AG04450 (cell line): ENCODE measurements at regions not wholly inside any gene's neighbourhood (a gene's known extent, or its start where the extent isn't known, plus 50 kb on each side); places are given as distances from the start of the nearest gene placed in this dataset. TPM values are rescaled to one million over a fixed set of nuclear protein-coding genes. Genes with fewer than 3 reads are reported as not detected.
"Not testable (repeated sequence)": the region's sequence is repeated elsewhere in the genome, so short reads cannot be mapped to it uniquely, and the experiment has no call there.

ENCODE experiments used
- CTCF ChIA-PET: fragments of 300-600, 350-600 bp; formaldehyde crosslinking; extraction: SDS; loops from one replicate; lab custom pipeline; 2022; ENCODE audit warnings: antibody characterized with exemption, inconsistent platforms; lab: Charles Lee
- POLR2A ChIA-PET: fragments of 350-600 bp; formaldehyde crosslinking; extraction: SDS; loops from one replicate; lab custom pipeline; 2021; ENCODE audit warnings: antibody characterized with exemption, inconsistent platforms; lab: Yijun Ruan, JAX
- DNase-seq: peaks from one replicate; pipeline ENCODE4 v3.0.0-alpha.2; 2011; ENCODE audit warnings: low read depth, low spot score
- H3K27ac ChIP-seq: one replicate; pipeline ENCODE4 v1.5.1; 2012; ENCODE audit warnings: low read depth, low read length, control low read depth
- H3K27me3 ChIP-seq: one replicate; pipeline ENCODE4 v1.6.0; 2012; ENCODE audit warnings: low read length; ENCODE audit not compliant: control insufficient read depth, insufficient read depth
- H3K4me3 ChIP-seq: 2 replicates; pipeline ENCODE4 v1.5.1; 2011; ENCODE audit warnings: mild to moderate bottlenecking, low read depth, low read length, control low read depth
- H3K9me3 ChIP-seq: 2 replicates; pipeline ENCODE4 v1.5.1; 2012; ENCODE audit warnings: low read length; ENCODE audit not compliant: control insufficient read depth, insufficient read depth
- CTCF ChIP-seq: IDR thresholded peaks from 2 replicates; pipeline ENCODE4 v1.5.1; 2011; ENCODE audit warnings: low read depth, low read length, control low read depth, inconsistent platforms
- small RNA-seq: library from RNA; depleted of rRNA; stranded (forward); fragments of <200 nt; gene quantifications from one replicate; pipeline ENCODE3, GENCODE V24; 2012; ENCODE audit warnings: low read depth; ENCODE audit not compliant: insufficient read length

- ChIA-PET CTCF (no interaction called here), POLR2A (no interaction called here)
- H3K27me3 ChIP-seq, result no peaks in the 10 kb centered on the region
- no peak for TF ChIP-seq CTCF
- peaks cover 11% of the 10 kb centered on the region; the same call in 1 of the 2 replicates for H3K9me3 ChIP-seq
- no peak overlapping the region for H3K27ac ChIP-seq
- H3K4me3 ChIP-seq, result no peak overlapping the region
- DNase-seq, result no peak
These were observed 419.9 kb downstream of the NTRK2 start for GRCh38 chr9:85089188-85089969.

GRCh38 chr9:85081963-85082362 lies 412.4 kb downstream of the NTRK2 start:
- ChIA-PET CTCF (no interaction called here), POLR2A (no interaction called here)
- H3K4me3 ChIP-seq, result no peak overlapping the region
- no peak for DNase-seq
- H3K27me3 ChIP-seq, result no peaks in the 10 kb centered on the region
- no peak overlapping the region for H3K27ac ChIP-seq
- H3K9me3 ChIP-seq, result peaks cover 13% of the 10 kb centered on the region
- no peak for TF ChIP-seq CTCF

GRCh38 chr9:85079349-85079748 lies 409.8 kb downstream of the NTRK2 start:
- no peak overlapping the region for H3K4me3 ChIP-seq
- no peak overlapping the region for H3K27ac ChIP-seq
- DNase-seq, result no peak
- no peak for TF ChIP-seq CTCF
- ChIA-PET POLR2A (no interaction called here), CTCF (no interaction called here)
- H3K27me3 ChIP-seq, result no peaks in the 10 kb centered on the region
- H3K9me3 ChIP-seq, result peaks cover 13% of the 10 kb centered on the region

- H3K9me3 ChIP-seq, result peaks cover 13% of the 10 kb centered on the region
- H3K27ac ChIP-seq, result no peak overlapping the region
- no peak overlapping the region for H3K4me3 ChIP-seq
- H3K27me3 ChIP-seq, result no peaks in the 10 kb centered on the region
- DNase-seq, result no peak
- CTCF ChIA-PET, result no interaction called here
- TF ChIP-seq CTCF, result no peak
- POLR2A ChIA-PET, result no interaction called here
These were observed 408.4 kb downstream of the NTRK2 start for GRCh38 chr9:85077944-85078343.

GRCh38 chr9:85077146-85077545 lies 407.6 kb downstream of the NTRK2 start:
- H3K27me3 ChIP-seq, CTCF ChIA-PET, H3K27ac ChIP-seq, DNase-seq, H3K4me3 ChIP-seq, POLR2A ChIA-PET: not testable (repeated sequence)
- peaks cover 13% of the 10 kb centered on the region for H3K9me3 ChIP-seq

Small RNAs in the stretch of these regions (small RNA-seq; reads per million reads assigned to genes)
- gene UBE2V1P10, result not detected
